Lower leg skin (tissue), 4 donors: ENCODE measurements at regions not wholly inside any gene's neighbourhood (a gene's known extent, or its start where the extent isn't known, plus 50 kb on each side); places are given as distances from the start of the nearest gene placed in this dataset.

Source experiments
- DNase-seq, 2 donors: peaks; one replicate each; pipeline ENCODE4 v3.0.0-alpha.2; 2019; ENCODE audit warnings: low spot score in 2 of 2
- H3K4me3 ChIP-seq: fragments of 200-600 bp; sonication (generic); 2 replicates; pipeline ENCODE4 v1.5.1; 2017; ENCODE audit warnings: mild to moderate bottlenecking, low read depth; ENCODE audit not compliant: poor library complexity, severe bottlenecking
- CTCF ChIP-seq, 3 donors: fragments of 450-650 bp; IDR thresholded peaks; one replicate each; pipeline ENCODE4 v1.5.1; 2016; ENCODE audit warnings: antibody characterized with exemption in 3 of 3, mild to moderate bottlenecking in 3 of 3, moderate library complexity in 2 of 3
- POLR2A ChIP-seq, 2 donors: fragments of 450-650 bp; IDR thresholded peaks; one replicate each; pipeline ENCODE4 v1.6.1; 2016 to 2017; ENCODE audit warnings: antibody characterized with exemption in 2 of 2, mild to moderate bottlenecking in 1 of 2, moderate library complexity in 1 of 2
- WGBS, 2 donors: methylation state at CpG; one replicate each; pipeline ENCODE4 v1.1.5; 2018; 5-methylcytosine and 5-hydroxymethylcytosine counted together
- intact Hi-C: fragments of 100-400 bp; cut with DNase I; formaldehyde crosslinking; loops from one replicate; pipeline ENCODE4 v1.15.0; 2023; ENCODE audit warnings: low total_unique reads

GRCh38 chr1:230591678-230592077 lies 50.6 kb upstream of the COG2 start:
- WGBS, 2 donors: 53 to 66% methylated on average over 4 of the region's 4 CpGs
- no peak for DNase-seq
- TF ChIP-seq POLR2A (IDR thresholded peaks at IDR 0.05) (no peak), CTCF (IDR thresholded peaks at IDR 0.05) (no peak)
- H3K4me3 ChIP-seq: no peak overlapping the region
- intact Hi-C loops: no loop called here

GRCh38 chr1:230589951-230590350 lies 52.3 kb upstream of the COG2 start:
- H3K4me3 ChIP-seq: no peak overlapping the region
- 38 to 57% methylated on average over 2 of the region's 2 CpGs for WGBS, 2 donors
- no peak for TF ChIP-seq CTCF (IDR thresholded peaks at IDR 0.05)
- TF ChIP-seq POLR2A (IDR thresholded peaks at IDR 0.05): no peak
- no peak for DNase-seq
- intact Hi-C loops: no loop called here

GRCh38 chr1:230588323-230588746 lies 53.9 kb upstream of the COG2 start:
- no peak overlapping the region for H3K4me3 ChIP-seq
- TF ChIP-seq POLR2A (IDR thresholded peaks at IDR 0.05): no peak
- no peak for TF ChIP-seq CTCF (IDR thresholded peaks at IDR 0.05)
- no peak for DNase-seq
- intact Hi-C loops: no loop called here

- TF ChIP-seq POLR2A (IDR thresholded peaks at IDR 0.05) (no peak), CTCF (IDR thresholded peaks at IDR 0.05) (no peak)
- WGBS, 2 donors: 62 to 75% methylated on average over 3 of the region's 3 CpGs
- DNase-seq: no peak
- intact Hi-C loops: no loop called here
- H3K4me3 ChIP-seq: no peak overlapping the region
Observed at GRCh38 chr1:230587061-230587460, 55.2 kb upstream of the COG2 start.

GRCh38 chr1:230584660-230585059 lies 57.6 kb upstream of the COG2 start:
- H3K4me3 ChIP-seq: no peak overlapping the region
- intact Hi-C loops: no loop called here
- no peak for DNase-seq
- no peak for TF ChIP-seq CTCF (IDR thresholded peaks at IDR 0.05)
- no peak for TF ChIP-seq POLR2A (IDR thresholded peaks at IDR 0.05)

GRCh38 chr1:230581446-230582079 lies 60.7 kb upstream of the COG2 start:
- DNase-seq: no peak
- WGBS, 2 donors: 82 to 86% methylated on average over 17 to 19 of the region's 19 CpGs
- no peak for TF ChIP-seq CTCF (IDR thresholded peaks at IDR 0.05)
- no peak for TF ChIP-seq POLR2A (IDR thresholded peaks at IDR 0.05)
- intact Hi-C loops: no loop called here
- no peak overlapping the region for H3K4me3 ChIP-seq
